CD4-positive, alpha-beta T cell treated with Interleukin-17A for 1 hour (primary cell): ENCODE measurements at regions not wholly inside any gene's neighbourhood (a gene's known extent, or its start where the extent isn't known, plus 50 kb on each side); places are given as distances from the start of the nearest gene placed in this dataset.

Source experiments
- DNase-seq: peaks from one replicate; pipeline ENCODE4 v3.0.0-alpha.2; 2020

- no peak for DNase-seq
Observed at GRCh38 chr2:133773854-133774653, 205.8 kb upstream of the NCKAP5 start.

- no peak for DNase-seq
Observed at GRCh38 chr2:133774654-133775015, 206.4 kb upstream of the NCKAP5 start.

- DNase-seq: no peak
Observed at GRCh38 chr2:133776936-133777573, 208.8 kb upstream of the NCKAP5 start.

- DNase-seq: no peak
Observed at GRCh38 chr2:133777574-133777960, 209.3 kb upstream of the NCKAP5 start.

- peak; percentile 6 for DNase-seq
Observed at GRCh38 chr2:133780099-133780996, 212.1 kb upstream of the NCKAP5 start.

GRCh38 chr2:133780997-133781513 is 212.8 kb upstream of the NCKAP5 start:
- no peak for DNase-seq

- no peak for DNase-seq
Observed at GRCh38 chr2:133787207-133787606, 218.9 kb upstream of the NCKAP5 start.

- DNase-seq: no peak
Observed at GRCh38 chr2:133787651-133788050, 219.4 kb upstream of the NCKAP5 start.

- no peak for DNase-seq
Observed at GRCh38 chr2:133788386-133788785, 220.1 kb upstream of the NCKAP5 start.

- DNase-seq: no peak
Observed at GRCh38 chr2:133789743-133790142, 221.5 kb upstream of the NCKAP5 start.

- no peak for DNase-seq
Observed at GRCh38 chr2:133790711-133791110, 222.4 kb upstream of the NCKAP5 start.

- DNase-seq: no peak
Observed at GRCh38 chr2:133791191-133791590, 222.9 kb upstream of the NCKAP5 start.

GRCh38 chr2:133792223-133792622 is 224.0 kb upstream of the NCKAP5 start:
- no peak for DNase-seq

GRCh38 chr2:133794114-133794513 is 225.9 kb upstream of the NCKAP5 start:
- DNase-seq: no peak

- no peak for DNase-seq
Observed at GRCh38 chr2:133801946-133802345, 233.7 kb upstream of the NCKAP5 start.

- no peak for DNase-seq
Observed at GRCh38 chr2:133802409-133803039, 234.3 kb upstream of the NCKAP5 start.

GRCh38 chr2:133806564-133806963 is 238.3 kb upstream of the NCKAP5 start:
- DNase-seq: no peak

- DNase-seq: no peak
Observed at GRCh38 chr2:133809485-133809884, 241.2 kb upstream of the NCKAP5 start.

- no peak for DNase-seq
Observed at GRCh38 chr2:133810559-133810958, 242.3 kb upstream of the NCKAP5 start.

- DNase-seq: no peak
Observed at GRCh38 chr2:133811409-133812125, 243.3 kb upstream of the NCKAP5 start.

- DNase-seq: no peak
Observed at GRCh38 chr2:133812826-133813617, 244.8 kb upstream of the NCKAP5 start.
